ENCODE measurements at regions not wholly inside any gene's neighbourhood (a gene's known extent, or its start where the extent isn't known, plus 50 kb on each side); places are given as distances from the start of the nearest gene placed in this dataset.

DNA sequence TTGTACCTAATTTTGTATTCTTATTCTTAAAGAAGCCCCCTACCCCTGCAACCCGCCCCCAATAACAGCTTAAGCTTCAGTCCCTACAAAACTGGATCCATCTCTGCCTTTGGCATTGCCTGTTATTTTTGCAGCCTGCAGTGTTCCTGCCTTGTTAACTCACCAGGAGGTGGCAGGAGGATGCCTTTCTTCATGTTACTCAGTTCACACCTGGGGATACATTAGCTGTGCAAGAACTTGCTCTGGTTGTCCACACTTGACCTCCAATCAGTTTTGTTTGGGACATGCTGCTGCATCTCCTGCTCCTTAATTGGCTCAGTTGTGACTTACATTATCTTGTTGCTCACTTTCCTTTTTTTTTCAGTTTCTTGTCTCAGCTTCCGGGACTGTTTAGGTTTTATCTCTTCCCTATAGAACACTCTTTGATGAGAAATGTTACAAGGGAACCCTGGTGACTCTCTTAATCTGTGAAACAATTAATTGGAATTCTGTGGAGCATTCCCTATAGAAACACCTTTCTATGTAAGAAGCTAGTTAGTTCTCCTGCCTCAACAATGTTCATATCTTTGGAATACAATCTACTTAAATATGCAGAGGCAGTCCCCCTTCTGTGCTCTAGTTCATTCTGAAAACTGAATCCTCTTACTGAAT is 467.7 kb upstream of the ACO1 start:
- no peak overlapping the region for H3K56ac ChIP-seq (ENCODE audit: extremely low read depth, insufficient read depth, low read length)
- H2BK120ac ChIP-seq (ENCODE audit: low read depth, low read length): no peak overlapping the region
- POLR2A ChIA-PET (ENCODE audit: unreplicated experiment): no interaction called here
- no peak overlapping the region for H2BK15ac ChIP-seq (ENCODE audit: low read depth, low read length)
- H3K79me1 ChIP-seq (ENCODE audit: low read depth in 1 of 2, low read length in 2 of 2): no peaks in the 10 kb centered on the region
- no peaks in the 10 kb centered on the region for H4K20me1 ChIP-seq (ENCODE audit: insufficient read depth, low read length)
- H3K4me3 ChIP-seq (ENCODE audit: insufficient read depth, low read depth, low read length): no peak overlapping the region
- DNase-seq: no peak
- no peak overlapping the region for H4K91ac ChIP-seq (ENCODE audit: insufficient read depth, low read depth, low read length)
- H3K4me1 ChIP-seq (ENCODE audit: control insufficient read depth, insufficient read depth, low read length): no peaks in the 10 kb centered on the region
- H2BK20ac ChIP-seq (ENCODE audit: low read depth, low read length): no peak overlapping the region
- BruUV-seq (replicated peaks): no TSS peak
- H3K27ac ChIP-seq (ENCODE audit: insufficient read depth, low read length): no peak overlapping the region
- in situ Hi-C loops (cut with MboI; ENCODE audit: low sequenced_read_pairs): no loop called here
- H3K9me1 ChIP-seq (ENCODE audit: insufficient read depth, low read length): no peaks in the 10 kb centered on the region
- no peak overlapping the region for H3K4ac ChIP-seq (ENCODE audit: low read depth, low read length)
- no peak overlapping the region for H3K23ac ChIP-seq (ENCODE audit: low read depth, low read length)
- H3K9me3 ChIP-seq (ENCODE audit: control insufficient read depth, insufficient read depth, low read length): peaks cover 8% of the 10 kb centered on the region
- no peak overlapping the region for H4K8ac ChIP-seq (ENCODE audit: low read depth in 2 of 2, low read length in 2 of 2)
- H2AK9ac ChIP-seq (replicated peaks; ENCODE audit: low read depth, low read length, poor library complexity): no peak overlapping the region
- no peak overlapping the region for H4K5ac ChIP-seq (ENCODE audit: low read depth, low read length)
- no peak for ATAC-seq (ENCODE audit: low read depth)
- no peak overlapping the region for H2BK5ac ChIP-seq (ENCODE audit: low read depth, low read length, poor library complexity, severe bottlenecking)
- dilution Hi-C loops (cut with HindIII; ENCODE audit: low sequenced_read_pairs, unreplicated experiment): no loop called here
- CTCF ChIA-PET: no interaction called here
- no peaks in the 10 kb centered on the region for H3K36me3 ChIP-seq (ENCODE audit: control insufficient read depth, insufficient read depth, low read length)
- WGBS, 2 experiments (ENCODE audit: extremely low coverage in 2 of 2, insufficient read length in 1 of 2): no CpG with 5 or more reads among the region's 2 CpGs
- no peak overlapping the region for H2AK5ac ChIP-seq (ENCODE audit: low read depth, low read length)
- H2AFZ ChIP-seq (replicated peaks; ENCODE audit: low read length, poor library complexity): no peak overlapping the region
- H3K27me3 ChIP-seq (ENCODE audit: control insufficient read depth, insufficient read depth, low read length): no peaks in the 10 kb centered on the region
- no peak overlapping the region for H3K14ac ChIP-seq (replicated peaks; ENCODE audit: low read depth, low read length)
- TF ChIP-seq, protein P1, sequence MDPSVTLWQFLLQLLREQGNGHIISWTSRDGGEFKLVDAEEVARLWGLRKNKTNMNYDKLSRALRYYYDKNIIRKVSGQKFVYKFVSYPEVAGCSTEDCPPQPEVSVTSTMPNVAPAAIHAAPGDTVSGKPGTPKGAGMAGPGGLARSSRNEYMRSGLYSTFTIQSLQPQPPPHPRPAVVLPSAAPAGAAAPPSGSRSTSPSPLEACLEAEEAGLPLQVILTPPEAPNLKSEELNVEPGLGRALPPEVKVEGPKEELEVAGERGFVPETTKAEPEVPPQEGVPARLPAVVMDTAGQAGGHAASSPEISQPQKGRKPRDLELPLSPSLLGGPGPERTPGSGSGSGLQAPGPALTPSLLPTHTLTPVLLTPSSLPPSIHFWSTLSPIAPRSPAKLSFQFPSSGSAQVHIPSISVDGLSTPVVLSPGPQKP (IDR thresholded peaks at IDR 0.05; ENCODE audit: borderline replicate concordance, low read depth, low read length): no peak
- TF ChIP-seq, protein P2, sequence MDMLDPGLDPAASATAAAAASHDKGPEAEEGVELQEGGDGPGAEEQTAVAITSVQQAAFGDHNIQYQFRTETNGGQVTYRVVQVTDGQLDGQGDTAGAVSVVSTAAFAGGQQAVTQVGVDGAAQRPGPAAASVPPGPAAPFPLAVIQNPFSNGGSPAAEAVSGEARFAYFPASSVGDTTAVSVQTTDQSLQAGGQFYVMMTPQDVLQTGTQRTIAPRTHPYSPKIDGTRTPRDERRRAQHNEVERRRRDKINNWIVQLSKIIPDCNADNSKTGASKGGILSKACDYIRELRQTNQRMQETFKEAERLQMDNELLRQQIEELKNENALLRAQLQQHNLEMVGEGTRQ (IDR thresholded peaks at IDR 0.05; ENCODE audit: low read depth, low read length): no peak
- TF ChIP-seq MAZ (IDR thresholded peaks at IDR 0.05; ENCODE audit: borderline replicate concordance, low read depth, low read length) (no peak), NFE2L2 (IDR thresholded peaks at IDR 0.05; ENCODE audit: low read depth, low read length) (no peak), CEBPB (IDR thresholded peaks at IDR 0.05; ENCODE audit: low read depth, low read length) (no peak), FOS (IDR thresholded peaks at IDR 0.05; ENCODE audit: low read depth, low read length) (no peak), RCOR1 (IDR thresholded peaks at IDR 0.05; ENCODE audit: insufficient replicate concordance, low read length) (no peak), SMC3 (IDR thresholded peaks at IDR 0.05; ENCODE audit: low read depth, low read length) (no peak), RAD21 (IDR thresholded peaks at IDR 0.05; ENCODE audit: low read length) (no peak), CHD1 (IDR thresholded peaks at IDR 0.05; ENCODE audit: low read depth, low read length) (no peak), POLR2A (IDR thresholded peaks at IDR 0.05; ENCODE audit: low read depth, low read length) (no peak), MAFK (IDR thresholded peaks at IDR 0.05; ENCODE audit: low read depth, low read length) (no peak), BHLHE40 (IDR thresholded peaks at IDR 0.05; ENCODE audit: low read depth, low read length) (no peak), MXI1 (IDR thresholded peaks at IDR 0.05; ENCODE audit: borderline replicate concordance, low read depth, low read length) (no peak), RFX5 (IDR thresholded peaks at IDR 0.05; ENCODE audit: low read depth, low read length) (no peak)
- TF ChIP-seq, protein P3, sequence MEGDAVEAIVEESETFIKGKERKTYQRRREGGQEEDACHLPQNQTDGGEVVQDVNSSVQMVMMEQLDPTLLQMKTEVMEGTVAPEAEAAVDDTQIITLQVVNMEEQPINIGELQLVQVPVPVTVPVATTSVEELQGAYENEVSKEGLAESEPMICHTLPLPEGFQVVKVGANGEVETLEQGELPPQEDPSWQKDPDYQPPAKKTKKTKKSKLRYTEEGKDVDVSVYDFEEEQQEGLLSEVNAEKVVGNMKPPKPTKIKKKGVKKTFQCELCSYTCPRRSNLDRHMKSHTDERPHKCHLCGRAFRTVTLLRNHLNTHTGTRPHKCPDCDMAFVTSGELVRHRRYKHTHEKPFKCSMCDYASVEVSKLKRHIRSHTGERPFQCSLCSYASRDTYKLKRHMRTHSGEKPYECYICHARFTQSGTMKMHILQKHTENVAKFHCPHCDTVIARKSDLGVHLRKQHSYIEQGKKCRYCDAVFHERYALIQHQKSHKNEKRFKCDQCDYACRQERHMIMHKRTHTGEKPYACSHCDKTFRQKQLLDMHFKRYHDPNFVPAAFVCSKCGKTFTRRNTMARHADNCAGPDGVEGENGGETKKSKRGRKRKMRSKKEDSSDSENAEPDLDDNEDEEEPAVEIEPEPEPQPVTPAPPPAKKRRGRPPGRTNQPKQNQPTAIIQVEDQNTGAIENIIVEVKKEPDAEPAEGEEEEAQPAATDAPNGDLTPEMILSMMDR (conservative IDR thresholded peaks at IDR 0.05; ENCODE audit: low read depth, low read length): no peak
- no peak overlapping the region for H3K18ac ChIP-seq (ENCODE audit: low read depth, low read length)
- intact Hi-C loops (cut with micrococcal nuclease): loop anchor here (1.0 kb wide), 1 partner anchor 41 kb away; no protein-coding TSS in a partner anchor
- no peak overlapping the region for H3K4me2 ChIP-seq (ENCODE audit: low read depth, low read length)
- no peak overlapping the region for H3K9ac ChIP-seq (ENCODE audit: low read depth, low read length)
